Caki2 (cell line): ENCODE measurements at regions not wholly inside any gene's neighbourhood (a gene's known extent, or its start where the extent isn't known, plus 50 kb on each side); places are given as distances from the start of the nearest gene placed in this dataset.

ENCODE experiments used
- DNase-seq: peaks from one replicate; pipeline ENCODE4 v3.0.0-alpha.2; 2015; ENCODE audit warnings: low read depth
- in situ Hi-C: cut with HindIII; loops from 2 replicates; pipeline ENCODE4 v1.10.0; 2016; ENCODE audit warnings: low sequenced_read_pairs, low pct_unique_long_range_greater_than_20kb, mixed read lengths

- in situ Hi-C loops, result no loop called here
- DNase-seq, result no peak
Observed at GRCh38 chr2:181114021-181114420, 133.6 kb downstream of the UBE2E3 start.

- no peak for DNase-seq
- in situ Hi-C loops, result no loop called here
Observed at GRCh38 chr2:181116261-181116660, 135.9 kb downstream of the UBE2E3 start.

GRCh38 chr2:181117206-181117925 is 137.0 kb downstream of the UBE2E3 start:
- in situ Hi-C loops, result no loop called here
- no peak for DNase-seq

GRCh38 chr2:181120625-181121024 is 140.2 kb downstream of the UBE2E3 start:
- in situ Hi-C loops, result no loop called here
- no peak for DNase-seq

- no peak for DNase-seq
- in situ Hi-C loops, result no loop called here
Observed at GRCh38 chr2:181121996-181122395, 141.6 kb downstream of the UBE2E3 start.

- in situ Hi-C loops, result no loop called here
- DNase-seq, result no peak
Observed at GRCh38 chr2:181122601-181123000, 142.2 kb downstream of the UBE2E3 start.

- DNase-seq, result no peak
- in situ Hi-C loops, result no loop called here
Observed at GRCh38 chr2:181123798-181124231, 143.4 kb downstream of the UBE2E3 start.

- in situ Hi-C loops, result no loop called here
Observed at GRCh38 chr2:181124497-181124896, 144.1 kb downstream of the UBE2E3 start.

GRCh38 chr2:181125359-181125758 is 145.0 kb downstream of the UBE2E3 start:
- DNase-seq, result no peak
- in situ Hi-C loops, result no loop called here

More at GRCh38 chr2:181124497-181124896, 144.1 kb downstream of the UBE2E3 start:
- DNase-seq, result no peak

GRCh38 chr2:181126311-181126868 is 146.0 kb downstream of the UBE2E3 start:
- in situ Hi-C loops, result no loop called here
- no peak for DNase-seq

GRCh38 chr2:181128199-181128598 is 147.8 kb downstream of the UBE2E3 start:
- no peak for DNase-seq
- in situ Hi-C loops, result no loop called here

GRCh38 chr2:181129364-181130056 is 149.1 kb downstream of the UBE2E3 start:
- in situ Hi-C loops, result no loop called here
- DNase-seq, result no peak

- in situ Hi-C loops, result no loop called here
- DNase-seq, result no peak
Observed at GRCh38 chr2:181130686-181131085, 150.3 kb downstream of the UBE2E3 start.

- in situ Hi-C loops, result no loop called here
- DNase-seq, result no peak
Observed at GRCh38 chr2:181131584-181131983, 151.2 kb downstream of the UBE2E3 start.

GRCh38 chr2:181138816-181139215 is 158.4 kb downstream of the UBE2E3 start:
- in situ Hi-C loops, result no loop called here
- no peak for DNase-seq

GRCh38 chr2:181139831-181140230 is 159.4 kb downstream of the UBE2E3 start:
- in situ Hi-C loops, result no loop called here

GRCh38 chr2:181140414-181140813 is 160.0 kb downstream of the UBE2E3 start:
- DNase-seq, result no peak
- in situ Hi-C loops, result no loop called here

More at GRCh38 chr2:181139831-181140230, 159.4 kb downstream of the UBE2E3 start:
- DNase-seq, result no peak

- no peak for DNase-seq
- in situ Hi-C loops, result no loop called here
Observed at GRCh38 chr2:181140928-181141327, 160.5 kb downstream of the UBE2E3 start.

GRCh38 chr2:181141676-181142075 is 161.3 kb downstream of the UBE2E3 start:
- DNase-seq, result no peak
- in situ Hi-C loops, result no loop called here
